ENCODE measurements at regions not wholly inside any gene's neighbourhood (a gene's known extent, or its start where the extent isn't known, plus 50 kb on each side); places are given as distances from the start of the nearest gene placed in this dataset.
"Not testable (repeated sequence)": the region's sequence is repeated elsewhere in the genome, so short reads cannot be mapped to it uniquely, and the experiment has no call there.

DNA sequence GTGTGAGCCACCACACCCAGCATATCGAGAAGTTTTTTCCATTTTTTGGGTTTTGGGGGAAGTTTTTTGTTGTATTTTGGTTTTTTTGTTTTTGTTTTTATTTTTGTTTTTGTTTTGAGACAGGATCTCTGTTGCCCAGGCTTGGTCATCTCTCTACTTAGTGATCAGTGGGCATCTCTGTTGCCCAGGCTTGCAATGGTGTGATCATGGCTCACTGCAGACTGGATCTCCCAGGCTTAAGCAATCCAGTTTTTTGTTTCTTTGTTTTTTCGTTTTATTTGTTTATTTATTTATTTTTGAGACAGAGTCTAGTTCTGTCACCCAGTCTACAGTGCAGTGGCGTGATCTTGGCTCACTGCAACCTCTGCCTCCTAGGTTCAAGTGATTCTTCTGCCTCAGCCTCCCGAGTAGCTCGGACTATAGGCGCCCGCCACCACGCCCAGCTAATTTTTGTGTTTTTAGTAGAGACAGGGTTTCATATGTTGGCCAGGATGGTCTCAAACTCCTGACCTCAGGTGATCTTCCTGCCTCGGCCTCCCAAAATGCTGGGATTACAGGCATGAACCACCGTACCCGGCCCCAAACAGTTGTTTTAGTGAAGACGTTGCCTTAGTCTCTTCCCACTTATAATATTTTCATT is 99.6 kb upstream of the CHD2 start:
- in situ Hi-C loops (cut with HindIII; ENCODE audit: low pct_ligation_motif_present, low pct_unique_long_range_greater_than_20kb, low sequenced_read_pairs): loop anchor here (25.0 kb wide), 1 partner anchor 112 kb away; the partner anchor contains the start of gene CHD2
- not testable (repeated sequence) for DNase-seq

DNA sequence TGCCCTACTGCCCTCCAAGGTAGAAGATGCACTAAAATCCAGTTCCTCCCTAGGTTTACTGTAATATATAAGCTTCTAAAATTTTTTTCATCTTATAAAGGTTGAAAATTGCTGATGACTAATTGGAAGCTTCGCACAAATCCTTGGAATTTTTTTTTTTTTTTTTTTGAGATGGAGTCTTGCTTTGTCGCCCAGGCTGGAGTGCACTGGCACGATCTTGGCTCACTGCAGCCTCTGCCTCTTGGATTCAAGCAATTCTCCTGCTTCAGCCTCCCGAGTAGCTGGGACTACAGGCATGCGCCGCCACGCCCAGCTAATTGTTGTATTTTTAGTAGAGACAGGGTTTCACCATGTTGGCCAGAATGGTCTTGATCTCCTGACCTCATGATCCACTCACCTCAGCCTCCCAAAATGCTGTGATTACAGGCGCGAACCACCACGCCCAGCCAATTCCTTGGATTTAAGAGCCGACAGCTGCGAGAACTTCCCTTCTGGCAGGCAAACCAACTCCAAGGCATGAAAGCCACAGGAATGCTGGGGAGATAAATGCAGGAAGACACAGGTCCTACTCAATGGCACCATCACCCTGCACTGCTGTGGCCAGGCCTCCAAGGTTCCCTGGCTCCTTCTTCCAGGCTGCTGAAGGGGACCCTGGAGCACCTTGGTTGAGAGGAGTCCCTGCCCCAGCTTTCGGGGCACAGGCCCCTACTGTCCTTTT is 98.9 kb upstream of the CHD2 start:
- peak; percentile 44 for DNase-seq
- in situ Hi-C loops (cut with HindIII; ENCODE audit: low pct_ligation_motif_present, low pct_unique_long_range_greater_than_20kb, low sequenced_read_pairs): loop anchor here (25.0 kb wide), 1 partner anchor 111 kb away; the partner anchor contains the start of gene CHD2

DNA sequence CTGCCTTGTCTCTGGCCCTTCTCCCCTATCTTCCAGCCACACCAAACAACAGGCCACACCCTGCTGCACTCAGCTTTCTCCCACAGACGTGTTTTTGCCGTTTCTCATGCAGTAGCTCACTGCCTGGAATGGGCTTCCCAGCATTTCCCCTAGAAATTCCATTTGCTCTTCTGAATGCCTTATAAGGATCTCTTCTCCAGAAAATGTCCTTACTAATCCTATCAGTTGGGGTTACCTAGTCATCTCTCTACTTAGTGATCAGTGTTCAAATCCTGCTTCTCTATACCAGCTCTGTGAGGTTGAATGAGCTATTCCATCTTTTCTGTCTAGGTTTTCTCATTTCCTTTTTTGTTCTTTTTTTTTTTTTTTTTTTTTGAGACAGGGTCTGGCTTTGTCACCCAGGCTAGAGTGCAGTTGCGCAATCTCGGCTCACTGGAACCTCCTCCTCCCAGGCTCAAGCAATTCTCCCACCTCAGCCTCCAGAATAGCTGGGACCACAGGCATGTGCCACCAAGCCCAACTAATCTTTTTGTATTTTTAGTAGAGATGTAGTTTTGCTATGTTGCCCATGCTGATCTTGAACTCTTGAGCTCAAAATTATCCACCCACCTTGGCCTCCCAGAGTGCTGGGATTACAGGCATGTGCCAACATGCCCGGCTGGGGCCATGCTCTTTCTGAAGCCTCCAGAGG is 98.2 kb upstream of the CHD2 start:
- no peak for DNase-seq
- in situ Hi-C loops (cut with HindIII; ENCODE audit: low pct_ligation_motif_present, low pct_unique_long_range_greater_than_20kb, low sequenced_read_pairs): loop anchor here (25.0 kb wide), 1 partner anchor 110 kb away; the partner anchor contains the start of gene CHD2

DNA sequence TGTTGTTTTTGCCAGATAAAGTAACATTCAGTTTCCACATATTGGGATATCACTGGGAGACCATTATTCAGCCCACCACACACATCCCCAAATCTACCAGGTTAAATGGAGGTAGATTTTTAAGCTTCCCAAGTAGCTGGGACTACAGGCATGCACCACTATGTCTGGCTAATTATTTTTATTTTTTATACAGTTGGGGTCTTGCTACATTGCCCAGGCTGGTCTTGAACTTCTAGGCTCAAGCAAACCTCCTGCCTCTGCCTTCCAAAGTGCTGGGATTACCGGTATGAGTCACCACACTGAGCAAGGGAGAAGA is 96.6 kb upstream of the CHD2 start:
- in situ Hi-C loops (cut with HindIII; ENCODE audit: low pct_ligation_motif_present, low pct_unique_long_range_greater_than_20kb, low sequenced_read_pairs): loop anchor here (25.0 kb wide), 1 partner anchor 109 kb away; the partner anchor contains the start of gene CHD2
- DNase-seq: no peak

DNA sequence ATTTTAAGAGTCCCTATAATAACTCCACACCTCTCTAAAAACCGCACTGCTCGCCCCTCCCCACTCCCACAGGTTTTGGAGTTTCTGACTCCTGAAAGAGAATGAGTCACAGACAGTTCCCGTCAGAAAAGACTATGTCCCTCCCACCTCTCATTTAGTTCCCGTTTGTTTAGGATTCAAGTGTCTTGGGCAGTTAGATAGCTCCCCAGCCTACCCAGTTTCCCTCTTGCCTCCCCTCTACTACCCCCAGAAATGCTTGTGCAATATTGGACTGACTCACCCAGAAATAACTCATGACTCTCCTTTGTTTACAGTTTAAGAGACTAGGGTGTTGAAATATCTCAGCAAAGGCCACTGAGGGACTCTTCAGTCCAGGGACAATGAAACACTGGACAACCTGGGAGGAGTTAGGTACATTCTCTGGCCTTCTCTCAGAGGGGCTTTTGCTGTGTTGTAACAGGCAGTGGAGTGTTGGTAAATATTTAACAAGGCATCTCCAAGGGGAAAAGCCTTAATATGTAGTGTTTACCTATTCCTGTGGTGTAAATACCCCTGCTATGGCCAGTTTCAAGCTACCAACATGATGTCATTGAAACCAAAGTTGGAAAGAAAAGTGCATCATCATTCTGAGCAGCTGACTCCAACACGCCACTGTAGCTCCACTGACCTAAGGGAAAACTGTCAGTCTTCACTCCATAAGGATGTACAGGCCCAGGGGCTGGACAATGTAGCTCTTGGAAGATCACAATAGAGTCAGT is 96.1 kb upstream of the CHD2 start:
- in situ Hi-C loops (cut with HindIII; ENCODE audit: low pct_ligation_motif_present, low pct_unique_long_range_greater_than_20kb, low sequenced_read_pairs): loop anchor here (25.0 kb wide), 1 partner anchor 108 kb away; the partner anchor contains the start of gene CHD2
- peak; percentile 98 for DNase-seq

DNA sequence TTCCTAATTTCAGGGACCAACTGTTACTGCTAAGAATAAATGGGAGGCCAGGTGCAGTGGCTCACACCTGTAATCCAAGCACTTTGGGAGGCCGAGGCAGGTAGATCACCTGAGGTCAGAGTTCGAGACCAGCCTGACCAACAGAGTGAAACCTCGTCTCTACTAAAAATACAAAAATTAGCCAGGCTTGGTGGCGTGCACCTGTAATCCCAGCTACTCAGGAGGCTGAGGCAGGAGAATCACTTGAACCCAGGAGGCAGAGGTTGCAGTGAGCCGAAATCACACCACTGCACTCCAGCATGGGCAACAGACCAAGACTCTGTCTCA is 95.6 kb upstream of the CHD2 start:
- in situ Hi-C loops (cut with HindIII; ENCODE audit: low pct_ligation_motif_present, low pct_unique_long_range_greater_than_20kb, low sequenced_read_pairs): loop anchor here (25.0 kb wide), 1 partner anchor 108 kb away; the partner anchor contains the start of gene CHD2
- DNase-seq: not testable (repeated sequence)

DNA sequence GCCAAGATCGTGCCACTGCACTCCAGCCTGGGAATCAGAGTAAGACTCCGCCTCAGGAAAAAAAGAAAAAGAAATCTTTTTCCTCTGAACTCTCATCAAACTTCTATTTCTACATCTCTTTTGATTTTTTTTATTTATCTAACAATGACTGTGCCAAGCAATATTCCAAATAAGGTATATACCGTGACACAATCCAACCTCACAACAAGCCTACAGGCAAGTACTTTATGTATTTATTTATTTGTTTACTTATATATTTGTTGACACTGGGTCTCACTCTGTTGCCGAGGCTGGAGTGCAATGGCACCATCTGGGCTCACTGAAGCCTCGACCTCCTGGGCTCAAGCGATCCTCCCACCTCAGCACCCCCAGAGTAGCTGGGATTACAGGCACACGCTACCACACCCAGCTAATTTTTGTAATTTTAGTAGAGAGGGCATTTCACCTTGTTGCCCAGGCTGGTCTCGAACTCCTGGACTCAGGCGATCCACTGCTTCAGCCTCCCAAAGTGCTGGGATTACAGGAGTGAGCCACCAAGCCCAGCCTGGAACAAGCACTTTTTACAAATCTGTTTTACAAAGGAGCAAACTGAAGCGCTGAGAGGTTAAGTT is 94.9 kb upstream of the CHD2 start:
- in situ Hi-C loops (cut with HindIII; ENCODE audit: low pct_ligation_motif_present, low pct_unique_long_range_greater_than_20kb, low sequenced_read_pairs): loop anchor here (25.0 kb wide), 1 partner anchor 107 kb away; the partner anchor contains the start of gene CHD2
- DNase-seq: no peak

DNA sequence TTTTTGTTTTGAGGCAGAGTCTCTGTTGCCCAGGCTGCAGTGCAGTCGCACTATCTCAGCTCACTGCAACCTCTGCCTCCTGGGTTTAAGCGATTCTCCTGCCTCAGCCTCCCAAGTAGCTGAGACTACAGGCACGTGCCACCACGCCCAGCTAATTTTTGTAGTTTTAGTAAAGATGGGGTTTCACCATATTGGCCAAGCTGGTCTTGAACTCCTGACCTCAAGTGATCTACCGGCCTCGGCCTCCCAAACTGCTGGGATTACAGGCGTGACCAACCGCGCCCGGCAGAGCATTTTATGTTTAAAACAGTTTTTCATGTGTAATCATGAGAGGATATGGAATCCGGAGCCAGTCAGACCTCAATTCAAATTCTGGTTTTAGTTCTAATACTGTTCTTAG is 94.0 kb upstream of the CHD2 start:
- DNase-seq: not testable (repeated sequence)
- in situ Hi-C loops (cut with HindIII; ENCODE audit: low pct_ligation_motif_present, low pct_unique_long_range_greater_than_20kb, low sequenced_read_pairs): loop anchor here (25.0 kb wide), 1 partner anchor 106 kb away; the partner anchor contains the start of gene CHD2

DNA sequence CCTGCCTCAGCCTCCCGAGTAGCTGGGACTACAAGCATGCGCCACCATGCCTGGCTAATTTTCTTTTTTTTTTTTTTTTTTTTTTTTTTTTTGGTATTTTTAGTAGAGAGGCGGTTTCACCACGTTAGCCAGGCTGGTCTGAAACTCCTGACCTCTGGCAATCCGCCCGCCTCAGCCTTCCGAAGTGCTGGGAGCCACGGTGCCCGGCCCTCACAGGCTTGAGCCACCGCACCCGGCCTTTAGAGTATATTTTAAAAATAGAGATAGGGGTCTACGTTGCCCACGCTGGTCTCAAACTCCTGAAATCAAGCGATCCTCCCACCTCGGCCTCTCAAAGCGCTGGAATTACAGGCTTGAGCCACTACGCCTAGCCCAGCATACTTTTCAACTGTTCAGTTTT is 93.4 kb upstream of the CHD2 start:
- in situ Hi-C loops (cut with HindIII; ENCODE audit: low pct_ligation_motif_present, low pct_unique_long_range_greater_than_20kb, low sequenced_read_pairs): loop anchor here (25.0 kb wide), 1 partner anchor 106 kb away; the partner anchor contains the start of gene CHD2

DNA sequence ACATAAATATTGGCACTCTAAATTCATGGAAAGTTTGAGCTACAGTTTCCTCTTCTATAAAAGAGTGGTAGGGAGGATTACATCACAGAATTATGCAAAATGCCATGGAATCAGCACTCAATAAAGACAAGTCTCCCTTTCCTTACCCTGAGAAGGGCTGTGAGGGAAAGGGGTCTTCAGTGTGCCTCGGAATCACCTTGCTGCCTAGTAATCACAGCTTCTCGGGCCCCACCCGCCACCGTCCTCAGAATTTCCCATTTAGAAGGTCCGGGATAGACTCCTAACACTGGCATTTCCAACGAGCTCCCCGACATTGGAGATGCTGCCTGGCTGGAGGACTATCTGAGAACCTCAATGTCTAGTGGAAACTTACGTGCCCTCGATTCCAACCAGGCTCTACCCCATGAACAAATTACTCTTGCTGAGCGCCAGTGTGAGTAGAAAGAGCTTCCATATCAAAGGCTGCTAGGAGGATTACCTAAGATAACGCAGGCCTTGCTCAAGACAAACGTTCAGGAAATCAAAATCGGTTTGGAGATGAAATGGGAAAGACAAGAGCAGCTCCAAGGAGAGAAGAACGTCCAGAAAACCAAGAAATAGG is 92.1 kb upstream of the CHD2 start:
- no peak for DNase-seq
- in situ Hi-C loops (cut with HindIII; ENCODE audit: low pct_ligation_motif_present, low pct_unique_long_range_greater_than_20kb, low sequenced_read_pairs): loop anchor here (25.0 kb wide), 1 partner anchor 104 kb away; the partner anchor contains the start of gene CHD2

More for the DNA sequence above, 93.4 kb upstream of the CHD2 start:
- DNase-seq: no peak

DNA sequence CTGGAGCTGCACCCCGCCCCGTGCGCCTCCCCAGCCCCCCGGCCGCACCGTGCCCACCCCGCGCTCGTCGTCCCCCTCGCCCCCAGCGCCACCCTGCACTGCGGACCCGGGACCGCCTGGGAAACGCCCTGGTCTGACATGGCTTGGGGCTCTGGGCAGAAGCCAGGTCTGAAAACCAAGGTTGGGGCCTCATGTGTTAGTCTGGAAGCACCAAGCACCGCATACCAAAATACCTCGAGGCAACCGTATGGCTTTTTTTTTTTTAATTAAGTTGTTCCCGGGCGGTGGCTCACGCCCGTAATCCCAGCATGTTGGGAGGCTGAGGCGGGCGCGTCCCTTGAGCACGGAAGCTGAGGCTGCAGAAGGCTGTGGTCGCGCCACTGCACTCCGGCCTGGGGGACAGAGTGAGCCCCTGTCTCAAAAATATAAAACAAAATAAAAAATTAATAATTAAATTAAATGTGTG is 91.5 kb upstream of the CHD2 start:
- in situ Hi-C loops (cut with HindIII; ENCODE audit: low pct_ligation_motif_present, low pct_unique_long_range_greater_than_20kb, low sequenced_read_pairs): loop anchor here (25.0 kb wide), 1 partner anchor 104 kb away; the partner anchor contains the start of gene CHD2
- DNase-seq: no peak

DNA sequence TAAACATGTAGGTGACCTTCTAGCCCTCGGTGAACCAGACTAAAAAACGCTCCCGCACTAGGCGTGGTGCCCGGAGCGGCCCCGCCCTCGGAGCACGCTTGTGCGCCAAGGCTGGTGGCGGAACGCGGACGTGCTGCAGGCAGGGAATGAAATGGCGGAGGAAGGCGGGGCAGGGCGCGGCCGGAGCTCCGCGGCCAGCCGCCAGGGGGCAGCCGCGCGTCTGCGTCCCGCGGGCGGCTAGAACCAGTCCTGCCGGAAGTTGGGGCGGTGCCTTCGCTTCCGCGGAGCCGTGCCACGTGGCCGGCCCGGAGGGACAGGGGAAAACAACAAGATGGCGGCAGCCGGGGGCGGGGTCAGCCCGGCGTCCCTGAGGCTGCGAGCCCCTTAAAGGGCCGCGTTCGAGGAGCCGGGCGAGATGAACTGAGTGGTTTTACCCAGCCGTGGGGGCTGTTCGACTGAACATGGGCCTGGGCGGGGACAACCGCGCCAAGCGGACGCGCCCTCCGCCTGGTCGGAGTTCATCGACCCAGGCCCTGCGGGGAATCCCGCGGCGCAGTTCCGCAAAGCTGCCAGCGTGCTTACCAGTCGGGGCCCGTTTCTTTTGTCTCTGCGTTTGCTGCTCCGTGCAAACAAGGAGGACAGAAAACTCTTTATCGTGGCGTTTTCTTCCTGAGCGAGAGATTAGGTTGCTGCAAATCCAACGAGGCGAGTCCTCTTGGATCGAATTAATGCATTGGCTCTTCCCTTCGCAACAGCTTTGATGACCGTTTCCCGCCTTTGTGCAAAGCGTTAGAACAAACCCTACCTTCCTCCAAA is 90.9 kb upstream of the CHD2 start:
- in situ Hi-C loops (cut with HindIII; ENCODE audit: low pct_ligation_motif_present, low pct_unique_long_range_greater_than_20kb, low sequenced_read_pairs): loop anchor here (25.0 kb wide), 1 partner anchor 103 kb away; the partner anchor contains the start of gene CHD2
- DNase-seq: peak; percentile 94

DNA sequence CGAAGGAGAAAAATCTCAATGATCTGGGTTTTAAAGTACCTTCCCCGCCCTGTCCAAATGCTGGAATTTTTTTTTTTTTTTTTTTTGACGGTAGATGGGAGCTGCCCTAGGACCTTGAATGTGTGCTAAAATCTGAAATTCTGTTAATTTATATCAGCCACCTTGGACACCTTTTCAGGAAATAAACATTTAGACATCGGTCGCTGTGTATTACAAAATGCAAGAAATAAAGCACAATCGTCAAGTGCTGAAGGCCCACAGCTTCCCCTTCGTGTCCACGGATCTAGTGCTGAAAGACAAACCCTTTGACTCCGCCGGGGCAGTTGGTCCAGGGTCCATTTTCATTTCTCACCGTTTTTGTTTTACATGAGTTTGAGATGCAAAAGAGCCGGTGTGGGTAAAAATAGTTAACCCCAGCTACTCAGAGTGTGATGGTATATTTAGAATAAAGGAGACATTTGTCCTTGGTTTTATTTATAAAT is 90.2 kb upstream of the CHD2 start:
- in situ Hi-C loops (cut with HindIII; ENCODE audit: low pct_ligation_motif_present, low pct_unique_long_range_greater_than_20kb, low sequenced_read_pairs): loop anchor here (25.0 kb wide), 1 partner anchor 102 kb away; the partner anchor contains the start of gene CHD2
- peak; percentile 59 for DNase-seq

DNA sequence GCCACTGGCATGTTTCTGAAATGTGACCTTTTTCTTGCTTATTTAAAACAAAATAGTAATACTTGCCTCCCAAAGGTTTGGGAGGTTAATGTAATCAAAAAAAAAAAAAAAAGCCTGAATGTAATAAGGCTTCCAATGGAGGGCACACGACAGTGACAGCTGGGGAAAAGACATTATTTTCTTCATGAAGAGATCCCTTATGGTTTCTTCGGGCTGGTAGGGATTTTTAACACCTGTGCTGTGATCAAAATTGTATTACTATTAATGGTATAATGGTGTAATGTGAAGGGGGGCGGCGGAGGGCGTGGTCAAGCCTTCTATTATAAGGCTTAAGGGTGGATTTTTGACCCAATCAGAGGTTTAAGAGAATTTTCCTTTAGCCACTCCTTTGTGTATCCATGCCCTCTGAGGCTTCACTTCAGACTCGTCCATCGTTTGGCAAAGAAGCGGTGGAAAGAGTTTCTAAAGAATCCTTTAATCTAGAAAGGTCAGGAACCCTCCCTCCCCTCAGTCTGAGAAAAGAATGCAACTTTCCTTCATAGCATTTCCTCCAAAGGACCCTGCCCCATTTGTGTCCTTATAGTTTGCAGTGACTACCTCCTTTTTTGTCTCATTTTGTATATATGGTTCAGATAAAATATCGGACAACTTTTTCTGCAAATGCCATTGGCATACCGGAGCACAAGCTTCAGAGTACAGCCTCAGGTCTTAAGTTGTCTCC is 89.5 kb upstream of the CHD2 start:
- in situ Hi-C loops (cut with HindIII; ENCODE audit: low pct_ligation_motif_present, low pct_unique_long_range_greater_than_20kb, low sequenced_read_pairs): loop anchor here (25.0 kb wide), 1 partner anchor 102 kb away; the partner anchor contains the start of gene CHD2
- peak; percentile 79 for DNase-seq

DNA sequence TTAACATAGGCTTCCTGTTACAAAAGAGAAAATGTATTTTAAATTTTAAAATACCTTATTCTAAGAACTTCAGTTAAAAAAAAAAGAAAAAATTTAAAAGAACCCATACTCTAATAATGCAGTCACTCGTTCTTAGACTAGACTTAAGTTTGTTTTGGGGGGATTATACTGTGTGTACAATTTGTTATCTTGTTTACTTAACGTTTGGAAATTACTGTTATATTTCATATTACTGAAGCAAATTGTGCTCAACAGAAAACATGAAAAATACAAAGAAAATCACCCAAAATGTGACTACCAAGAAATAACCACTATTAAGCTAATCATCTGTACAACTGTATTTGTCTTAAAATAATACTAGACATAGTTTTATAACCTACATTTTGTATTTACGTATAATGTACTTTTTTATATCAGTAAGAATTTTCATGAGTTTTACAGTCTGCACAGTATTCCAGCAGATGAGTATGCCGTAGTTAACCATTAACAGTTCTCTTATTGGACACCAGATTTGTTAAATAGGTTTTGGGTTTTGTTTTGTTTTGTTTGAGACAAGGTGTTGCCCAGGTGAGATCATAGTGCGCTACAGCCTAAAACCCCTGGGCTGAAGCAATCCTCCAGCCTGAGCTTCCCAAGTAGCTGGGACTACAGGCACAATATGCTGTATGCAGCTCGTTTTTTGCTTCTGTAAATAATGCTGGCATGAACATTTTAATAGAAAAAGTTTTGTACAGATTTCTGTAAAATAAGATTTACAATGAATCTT is 88.8 kb upstream of the CHD2 start:
- peak; percentile 29 for DNase-seq
- in situ Hi-C loops (cut with HindIII; ENCODE audit: low pct_ligation_motif_present, low pct_unique_long_range_greater_than_20kb, low sequenced_read_pairs): loop anchor here (25.0 kb wide), 1 partner anchor 101 kb away; the partner anchor contains the start of gene CHD2
